GM18520 (cell line): ENCODE measurements at regions not wholly inside any gene's neighbourhood (a gene's known extent, or its start where the extent isn't known, plus 50 kb on each side); places are given as distances from the start of the nearest gene placed in this dataset.

Experiments
- ATAC-seq: cut with Tn5 transposase; IDR thresholded peaks from one replicate; pipeline ENCODE4 v1.9.1; 2021; ENCODE audit not compliant: unreplicated experiment

GRCh38 chr11:45089251-45089650 lies 57.2 kb upstream of the PRDM11 start:
- no peak for ATAC-seq

- ATAC-seq = no peak
These were observed 56.6 kb upstream of the PRDM11 start for GRCh38 chr11:45089676-45090499.

DNA sequence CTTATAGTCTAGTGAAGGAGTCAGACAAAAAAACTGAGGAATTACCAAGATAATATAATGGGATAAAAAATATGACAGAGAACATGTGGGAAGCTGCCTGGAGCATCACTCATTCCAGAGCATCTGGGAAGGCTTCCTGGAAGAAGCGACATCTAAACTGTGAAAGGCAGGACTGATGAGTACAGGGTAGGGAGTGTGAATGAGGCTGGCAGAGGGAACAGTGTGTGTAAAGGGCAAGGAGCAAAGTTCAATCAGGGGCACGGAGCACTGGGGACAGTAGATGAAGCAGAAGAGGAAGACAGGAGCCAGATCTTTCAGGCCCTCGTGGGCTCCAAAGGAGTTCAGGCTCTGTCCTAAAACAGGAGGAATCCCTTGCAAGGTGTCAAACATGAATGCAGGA lies 55.8 kb upstream of the PRDM11 start:
- ATAC-seq = no peak

GRCh38 chr11:45091563-45092403 lies 54.7 kb upstream of the PRDM11 start:
- ATAC-seq = no peak

- ATAC-seq = no peak
These were observed 54.0 kb upstream of the PRDM11 start for GRCh38 chr11:45092404-45092785.

DNA sequence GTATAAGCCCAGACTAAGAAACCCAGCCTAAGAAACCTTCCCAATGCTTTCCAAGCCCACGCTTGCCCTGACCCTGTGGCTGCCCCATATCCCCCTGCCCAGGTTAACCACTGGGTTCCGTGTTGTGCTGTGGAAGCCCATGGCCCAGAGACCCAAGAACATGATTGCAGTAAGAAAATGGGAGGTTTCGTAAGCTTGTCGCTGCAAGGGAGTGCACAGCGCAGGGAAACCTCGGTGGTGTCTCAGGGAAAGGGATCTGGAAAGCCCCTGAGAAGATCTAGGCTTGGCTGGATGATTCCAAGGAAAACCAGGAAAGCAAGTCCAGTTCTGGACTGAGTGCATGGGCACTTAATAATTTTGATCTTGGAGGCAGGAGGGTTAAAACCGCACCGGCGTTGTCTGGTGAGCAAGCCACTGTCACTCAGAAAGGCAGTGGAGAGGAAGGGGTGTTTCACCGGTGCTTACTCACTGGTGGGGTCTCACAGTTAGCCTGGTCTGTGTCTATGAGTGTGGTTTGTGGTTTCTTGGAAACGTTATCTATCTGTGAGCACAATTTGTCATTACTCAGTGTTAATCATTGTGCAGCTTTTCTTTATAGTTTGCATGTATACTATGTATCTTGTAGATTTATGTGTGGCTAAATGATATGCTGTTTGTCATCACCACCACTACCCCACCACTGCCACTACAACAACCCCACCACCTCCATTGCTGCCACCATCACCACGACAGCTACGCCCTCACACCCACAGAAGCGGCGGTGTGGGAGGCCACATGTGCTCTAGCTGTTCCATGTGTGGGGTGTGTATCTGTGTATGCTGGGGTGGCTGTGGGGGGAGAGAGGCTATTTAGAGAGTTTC lies 53.3 kb upstream of the PRDM11 start:
- ATAC-seq = no peak

GRCh38 chr11:45093761-45094455 lies 52.5 kb upstream of the PRDM11 start:
- ATAC-seq = no peak

DNA sequence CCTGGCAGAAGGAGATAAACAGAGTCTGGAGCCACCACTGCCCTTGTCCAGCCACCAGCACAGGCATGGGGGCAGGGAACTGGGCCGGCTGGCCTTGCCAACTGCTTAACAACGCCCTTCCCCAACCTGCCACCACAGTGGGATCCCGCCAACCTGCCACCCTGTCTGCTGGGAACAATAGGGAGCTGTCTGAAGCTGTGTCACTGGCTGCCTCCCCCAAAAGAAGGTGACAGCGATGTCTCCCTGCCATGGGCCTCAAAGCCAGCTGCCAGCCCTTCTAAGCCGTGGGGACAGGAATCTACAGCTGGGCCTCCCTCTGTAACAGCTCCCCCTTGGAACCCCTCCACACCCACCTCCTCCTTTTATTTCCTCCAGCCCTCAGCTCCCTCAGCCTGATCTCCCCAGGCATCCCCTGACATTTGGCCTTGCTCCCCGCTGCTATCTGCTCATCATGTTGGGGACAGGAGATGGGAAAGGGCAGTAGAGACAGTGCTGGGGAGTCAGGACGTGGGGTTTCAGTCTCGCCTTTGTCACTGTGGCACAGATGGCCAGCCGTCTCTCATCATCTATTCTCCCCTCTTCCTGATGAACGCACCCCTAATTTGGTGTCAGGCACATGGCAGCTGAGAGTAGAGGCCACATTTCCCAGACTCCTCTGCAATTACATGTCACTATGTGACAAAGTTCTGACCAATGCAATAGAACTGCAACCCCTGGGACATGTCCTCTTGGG lies 51.3 kb upstream of the PRDM11 start:
- no peak for ATAC-seq

GRCh38 chr11:45095691-45096010 lies 50.8 kb upstream of the PRDM11 start:
- ATAC-seq = no peak

DNA sequence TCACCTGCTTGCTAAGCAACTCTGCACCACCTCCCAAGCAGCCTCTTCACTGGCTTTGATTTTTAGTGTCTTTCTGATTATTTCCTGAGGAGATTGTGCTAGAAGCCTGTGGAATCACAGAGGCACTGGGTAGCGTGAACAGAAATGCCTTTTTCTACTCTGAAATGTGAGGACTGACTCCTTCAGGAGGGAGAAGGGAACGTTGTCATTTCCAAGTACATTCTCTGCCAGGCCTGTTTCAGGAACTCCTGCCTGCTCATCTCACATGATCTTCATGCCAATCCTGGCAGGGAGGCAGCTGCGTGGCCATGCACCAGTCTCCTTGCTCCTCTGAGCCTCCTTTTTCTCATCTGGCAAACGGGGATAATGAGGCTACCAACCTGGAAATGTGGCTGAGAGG lies 49.8 kb upstream of the PRDM11 start:
- no peak for ATAC-seq
